SHP77 (cell line): ENCODE measurements at regions not wholly inside any gene's neighbourhood (a gene's known extent, or its start where the extent isn't known, plus 50 kb on each side); places are given as distances from the start of the nearest gene placed in this dataset.
A peak's percentile ranks its signal among the peaks of the same experiment; 100 is the strongest.

Experiments used
- DNase-seq, 2 experiments: peaks; one replicate each; lab custom pipeline; 2025; lab: John Stamatoyannopoulos, UW

DNA sequence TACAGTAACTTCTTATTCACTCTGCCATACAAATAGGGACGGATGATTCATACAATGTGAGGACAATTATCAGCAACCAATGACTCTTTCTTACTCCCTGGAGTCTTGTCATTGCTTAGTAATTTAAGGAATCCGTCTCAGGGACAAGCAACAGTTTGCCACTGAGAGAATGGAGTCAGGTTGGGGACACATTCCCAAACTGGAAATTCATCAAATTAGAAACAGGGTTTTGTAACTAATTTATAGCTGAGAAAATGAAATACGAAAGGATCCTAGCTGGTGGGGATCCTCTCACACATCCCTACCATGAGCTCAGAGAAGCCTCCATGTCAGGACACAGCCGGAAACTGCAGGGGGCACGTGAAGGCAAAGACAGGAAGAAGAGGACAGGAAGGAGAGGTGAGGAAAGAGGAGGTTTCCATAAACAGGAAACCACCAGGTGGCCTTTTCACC lies 50.4 kb upstream of the KDR start:
- no peak for DNase-seq

GRCh38 chr4:55176497-55176896 lies 51.1 kb upstream of the KDR start:
- no peak for DNase-seq

- DNase-seq, result no peak
Measured at GRCh38 chr4:55177461-55177860, 52.1 kb upstream of the KDR start.

DNA sequence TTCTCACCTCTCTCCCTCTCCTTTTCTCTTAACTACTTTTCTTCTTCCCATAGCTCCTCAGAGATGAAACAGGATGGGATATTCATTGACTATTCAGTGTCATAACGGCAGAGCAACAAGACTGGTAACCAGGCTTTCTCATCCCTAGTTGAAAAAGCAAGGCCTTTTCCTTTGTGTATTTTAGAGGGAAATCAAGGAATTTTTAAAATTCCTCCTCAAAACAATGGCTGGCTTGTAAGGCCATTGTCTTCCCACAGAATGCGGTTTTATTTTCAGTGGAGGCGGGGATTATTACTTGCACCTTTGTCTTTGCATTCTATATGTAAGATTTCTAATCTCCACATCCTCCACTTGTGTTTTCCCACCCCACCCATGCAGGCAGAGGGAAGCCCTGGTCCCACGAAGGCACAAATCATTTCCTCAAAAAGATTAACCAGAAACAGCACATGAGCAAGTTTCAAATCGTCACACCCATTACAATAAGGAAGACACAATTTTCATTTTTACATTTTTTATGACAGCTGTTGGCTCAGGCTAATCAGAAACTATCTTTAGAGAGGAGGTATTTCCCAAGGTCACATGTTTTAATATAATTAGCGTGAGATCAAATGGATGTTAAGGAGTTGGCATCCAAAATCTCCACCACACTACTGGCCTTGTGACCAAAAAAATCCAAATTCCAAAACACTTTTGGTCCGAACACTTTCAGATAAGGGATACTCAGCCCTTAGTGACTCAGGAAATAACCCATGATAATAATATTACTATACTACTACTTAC lies 53.0 kb upstream of the KDR start:
- DNase-seq, result no peak

- DNase-seq, result no peak
Measured at GRCh38 chr4:55181010-55182005, 55.9 kb upstream of the KDR start.

- DNase-seq, result no peak
Measured at GRCh38 chr4:55183926-55184599, 58.7 kb upstream of the KDR start.

DNA sequence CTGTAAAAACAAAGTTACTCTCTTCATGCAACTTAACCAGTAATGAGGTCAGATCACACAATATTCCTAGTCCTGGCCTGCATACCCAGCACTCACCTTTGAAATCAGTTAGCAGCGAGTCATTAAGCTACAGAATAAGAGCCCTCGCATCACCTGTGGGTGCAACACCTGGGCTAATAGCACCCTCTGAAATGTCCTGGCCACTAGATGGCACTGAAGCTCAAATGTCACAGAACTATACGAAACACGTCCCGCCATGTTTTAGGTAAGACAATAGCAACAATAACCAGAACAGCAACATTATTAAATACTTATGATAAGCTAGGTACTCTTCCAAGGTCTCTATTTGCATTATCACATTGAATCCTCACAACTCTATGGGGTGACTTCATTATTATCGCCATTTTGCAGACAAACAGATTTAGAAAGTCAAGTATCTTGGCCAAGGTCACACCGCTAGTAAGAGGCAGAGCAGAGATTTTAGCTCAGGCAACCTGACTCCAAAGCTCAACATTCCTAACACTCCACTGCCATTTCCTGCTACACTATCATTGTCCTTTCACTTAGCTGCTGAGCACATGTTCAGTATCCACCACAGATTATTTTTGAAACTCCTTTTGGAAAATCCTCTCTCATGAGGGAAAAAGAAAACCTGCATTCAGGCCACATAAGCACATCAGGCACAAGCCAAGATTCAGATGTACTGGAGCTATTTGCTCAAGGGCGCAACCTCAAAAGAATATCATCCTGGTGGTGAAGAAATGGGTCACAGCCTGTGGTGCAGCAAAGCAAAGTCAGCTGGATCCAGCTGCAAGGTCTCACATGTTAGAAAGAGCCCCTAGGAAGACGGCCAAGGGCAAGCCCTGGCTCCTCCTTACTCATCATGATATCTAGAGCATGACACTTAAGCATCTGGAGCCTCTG lies 59.5 kb upstream of the KDR start:
- DNase-seq, result peak; percentile 52 to 62

DNA sequence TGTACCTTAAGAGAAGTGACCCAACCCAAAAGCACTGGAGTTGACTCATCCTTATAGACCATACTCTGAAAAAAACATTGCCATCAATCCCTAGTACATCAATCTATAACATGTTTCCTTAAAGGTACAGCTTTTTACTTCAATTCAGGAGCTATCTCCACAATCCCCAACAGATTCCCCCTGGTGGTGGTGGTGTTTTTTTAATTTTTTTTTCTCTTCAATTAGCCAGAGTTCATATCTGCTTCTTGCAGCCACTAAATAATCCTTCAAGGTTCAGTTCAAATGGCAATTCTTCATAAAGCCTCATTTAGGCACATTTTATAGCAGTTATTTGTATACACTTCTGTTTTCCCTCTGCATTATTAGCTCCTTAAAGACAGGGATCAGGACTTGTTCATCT lies 60.7 kb upstream of the KDR start:
- no peak for DNase-seq

DNA sequence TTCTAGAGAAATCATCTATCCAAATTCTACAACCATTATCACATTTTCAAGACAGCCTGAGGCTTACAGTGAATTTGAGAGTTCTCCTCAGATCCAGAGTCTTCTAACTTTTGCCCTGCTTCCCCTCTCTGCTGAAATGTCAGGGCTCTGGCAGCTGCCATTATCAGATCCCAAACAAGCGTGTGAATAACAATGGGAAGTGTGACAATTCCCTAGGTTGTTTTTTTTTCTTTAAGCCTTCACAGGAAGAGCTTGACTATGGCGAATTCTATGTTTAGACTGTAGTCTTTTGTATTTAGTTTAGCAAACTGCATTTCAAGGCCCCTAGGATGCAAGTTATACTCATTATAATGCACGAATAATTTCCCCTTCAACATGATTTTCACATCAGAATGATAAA lies 61.3 kb upstream of the KDR start:
- DNase-seq, result no peak

GRCh38 chr4:55214172-55214571 lies 88.8 kb upstream of the KDR start:
- DNase-seq, result peak; percentile 3 to 4

- no peak for DNase-seq
Measured at GRCh38 chr4:55215087-55215486, 89.7 kb upstream of the KDR start.

GRCh38 chr4:55216863-55217635 lies 91.7 kb upstream of the KDR start:
- peak; percentile 85 to 93 for DNase-seq

- peak in 1 of 2 experiments; percentile 32 for DNase-seq
Measured at GRCh38 chr4:55218041-55218440, 92.6 kb upstream of the KDR start.

- DNase-seq, result no peak
Measured at GRCh38 chr4:55237839-55238238, 108.2 kb upstream of the SRD5A3 start.

DNA sequence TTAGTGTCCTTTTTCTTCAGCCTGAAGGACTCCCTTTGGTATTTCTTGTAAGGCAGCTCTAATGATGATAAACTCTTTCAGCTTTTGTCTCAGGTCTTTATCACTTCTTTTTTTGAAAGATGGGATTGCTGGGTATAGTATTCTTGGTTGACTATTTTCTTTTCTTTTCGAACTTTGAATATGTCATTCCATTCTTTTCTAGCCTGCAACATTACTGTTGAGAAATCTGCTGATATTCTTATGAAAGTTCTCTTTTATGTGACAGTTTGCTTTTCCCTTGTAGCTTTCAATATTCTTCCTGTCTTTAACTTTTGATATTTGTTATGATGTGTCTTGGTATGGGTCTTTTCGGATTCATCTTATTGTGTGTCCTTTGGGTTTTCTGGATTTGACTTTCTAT lies 107.6 kb upstream of the SRD5A3 start:
- no peak for DNase-seq

- no peak for DNase-seq
Measured at GRCh38 chr4:55241461-55241860, 104.6 kb upstream of the SRD5A3 start.

GRCh38 chr4:55242506-55242905 lies 103.5 kb upstream of the SRD5A3 start:
- DNase-seq, result no peak

GRCh38 chr4:55247521-55247920 lies 98.5 kb upstream of the SRD5A3 start:
- no peak for DNase-seq

DNA sequence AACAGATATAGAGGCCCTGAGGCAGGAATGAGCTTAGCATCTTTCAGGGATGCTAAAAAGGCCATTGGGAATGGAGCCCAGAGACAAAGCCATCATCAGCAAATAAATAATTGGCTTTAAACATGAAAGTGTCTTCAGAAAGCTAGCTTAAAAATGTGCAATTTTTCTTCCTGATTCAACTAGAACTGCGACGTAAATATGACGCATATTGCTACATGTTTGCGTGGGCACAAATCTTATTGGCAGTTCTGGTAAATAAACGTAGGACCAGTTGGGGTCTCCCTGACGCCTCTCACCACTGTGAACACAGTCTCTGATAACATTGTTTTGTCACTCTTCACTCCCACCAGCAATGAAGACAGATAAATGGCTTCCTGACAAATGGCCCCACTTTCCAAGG lies 97.3 kb upstream of the SRD5A3 start:
- DNase-seq, result no peak

- no peak for DNase-seq
Measured at GRCh38 chr4:55249476-55249875, 96.6 kb upstream of the SRD5A3 start.
